Psoas muscle (tissue), 7 donors: ENCODE measurements at regions not wholly inside any gene's neighbourhood (a gene's known extent, or its start where the extent isn't known, plus 50 kb on each side); places are given as distances from the start of the nearest gene placed in this dataset.

ENCODE experiments used
- ATAC-seq, 4 donors: fragments of 200-7000 bp; cut with Tn5 transposase; one replicate each; pipeline ENCODE4 v1.9.1; 2020; ENCODE audit warnings: moderate library complexity in 3 of 4, mild to moderate bottlenecking in 2 of 4
- DNase-seq, 2 donors: peaks; one replicate each; pipeline ENCODE4 v3.0.0-alpha.2; 2020
- H3K27ac ChIP-seq: fragments of 200-600 bp; one replicate; pipeline ENCODE4 v1.8.0; 2022
- H3K27me3 ChIP-seq, 3 donors: fragments of 200-600 bp in 1 of 3; one replicate each; pipeline versions ENCODE4 v1.6.1 to v1.8.0; 2013 to 2022; ENCODE audit warnings: low read length in 2 of 3, mild to moderate bottlenecking in 2 of 3, moderate library complexity in 1 of 3; ENCODE audit not compliant: insufficient read depth in 3 of 3
- H3K36me3 ChIP-seq, 2 donors: fragments of 200-600 bp in 1 of 2; one replicate each; pipeline versions ENCODE4 v1.6.1 to v1.8.0; 2013 to 2022; ENCODE audit warnings: low read depth in 1 of 2, mild to moderate bottlenecking in 1 of 2, moderate library complexity in 1 of 2; ENCODE audit not compliant: insufficient read depth in 1 of 2
- H3K4me1 ChIP-seq: fragments of 200-600 bp; one replicate; pipeline ENCODE4 v1.8.0; 2022
- H3K4me3 ChIP-seq: fragments of 200-600 bp; one replicate; pipeline ENCODE4 v1.8.0; 2022; ENCODE audit warnings: mild to moderate bottlenecking
- H3K9me3 ChIP-seq: fragments of 200-600 bp; one replicate; pipeline ENCODE4 v1.8.0; 2022
- WGBS, 3 donors: extraction: QIAGEN DNeasy Blood & Tissue Kit; methylation state at CpG; one replicate each; pipeline versions ENCODE4 v1.1.6 to v1.1.7; 2013; 5-methylcytosine and 5-hydroxymethylcytosine counted together
- intact Hi-C, 2 donors: fragments of 100-400 bp; cut with DNase I; formaldehyde crosslinking; loops; one replicate each; pipeline versions ENCODE4 v1.11.0 to v1.14.2; 2022
- TF ChIP-seq, protein P1 (sequence below): fragments of 200-600 bp; IDR thresholded peaks from one replicate; pipeline ENCODE4 v1.8.0; 2022; ENCODE audit warnings: antibody characterized with exemption
- donor health status: healthy with polysubstance abuse.
- donor health status: DM: no; HTN: no; CAD: no; lungs with moderate emphysema.
- donor health status: Bipolar disorder and iron deficiency.
- donor health status: healthy.
- donor health status: DM: yes; HTN: yes; CAD: no.
- donor health status: DM: no; HTN: no; CAD: no.
- donor health status: DM: yes; HTN: yes; CAD: no.

DNA sequence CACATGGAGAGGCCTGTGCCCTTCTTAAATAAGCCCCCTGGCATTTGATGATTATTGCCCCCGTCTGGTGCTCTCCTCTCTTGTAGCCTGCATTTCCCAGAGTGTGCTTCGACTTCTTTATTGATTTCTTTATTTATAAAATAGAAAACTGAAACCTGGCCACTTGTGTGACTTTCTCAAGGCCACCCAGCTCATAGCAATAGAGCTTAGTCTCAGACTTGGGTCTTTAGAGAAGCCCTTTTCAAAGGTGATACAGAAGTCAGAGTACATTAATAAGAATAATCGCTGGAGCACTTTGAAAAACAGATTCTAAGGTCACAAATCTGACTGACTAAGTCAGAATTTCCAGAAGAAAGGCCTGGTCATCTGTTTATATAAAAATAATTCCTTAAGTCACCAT is 86.6 kb downstream of the NOC3L start:
- intact Hi-C loops, result no loop called here
- Histone ChIP-seq H3K4me3 (no peak overlapping the region), H3K4me1 (peaks cover 27% of the 10 kb centered on the region), H3K36me3 (no peaks in the 10 kb centered on the region), H3K27ac (no peak overlapping the region), H3K27me3 (no peaks in the 10 kb centered on the region), H3K9me3 (no peaks in the 10 kb centered on the region)
- WGBS, 3 donors, result 83 to 92% (median 88%) methylated on average over 3 of the region's 3 CpGs
- DNase-seq, result no peak
- TF ChIP-seq, protein P1, sequence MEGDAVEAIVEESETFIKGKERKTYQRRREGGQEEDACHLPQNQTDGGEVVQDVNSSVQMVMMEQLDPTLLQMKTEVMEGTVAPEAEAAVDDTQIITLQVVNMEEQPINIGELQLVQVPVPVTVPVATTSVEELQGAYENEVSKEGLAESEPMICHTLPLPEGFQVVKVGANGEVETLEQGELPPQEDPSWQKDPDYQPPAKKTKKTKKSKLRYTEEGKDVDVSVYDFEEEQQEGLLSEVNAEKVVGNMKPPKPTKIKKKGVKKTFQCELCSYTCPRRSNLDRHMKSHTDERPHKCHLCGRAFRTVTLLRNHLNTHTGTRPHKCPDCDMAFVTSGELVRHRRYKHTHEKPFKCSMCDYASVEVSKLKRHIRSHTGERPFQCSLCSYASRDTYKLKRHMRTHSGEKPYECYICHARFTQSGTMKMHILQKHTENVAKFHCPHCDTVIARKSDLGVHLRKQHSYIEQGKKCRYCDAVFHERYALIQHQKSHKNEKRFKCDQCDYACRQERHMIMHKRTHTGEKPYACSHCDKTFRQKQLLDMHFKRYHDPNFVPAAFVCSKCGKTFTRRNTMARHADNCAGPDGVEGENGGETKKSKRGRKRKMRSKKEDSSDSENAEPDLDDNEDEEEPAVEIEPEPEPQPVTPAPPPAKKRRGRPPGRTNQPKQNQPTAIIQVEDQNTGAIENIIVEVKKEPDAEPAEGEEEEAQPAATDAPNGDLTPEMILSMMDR, result no peak
- no peak for ATAC-seq

DNA sequence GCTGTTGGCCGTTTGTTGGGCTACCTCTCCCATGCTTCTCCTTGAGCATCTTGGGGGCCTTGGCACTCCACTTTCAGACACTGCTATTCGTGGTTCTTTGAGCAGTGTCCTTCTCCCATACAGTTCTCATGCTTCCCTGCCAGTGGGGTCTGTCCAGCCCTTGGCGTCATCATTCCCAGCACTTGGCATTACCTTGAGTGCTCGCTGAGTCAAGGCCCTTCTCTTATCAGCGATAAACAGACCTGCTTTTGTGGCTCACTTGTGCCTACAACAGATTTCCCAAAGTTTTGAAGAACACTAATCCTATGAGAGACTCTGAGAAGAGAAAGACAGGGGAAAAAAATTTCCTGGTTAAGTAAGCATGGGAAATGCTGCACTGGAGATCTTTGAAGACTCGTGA is 85.3 kb downstream of the NOC3L start:
- Histone ChIP-seq H3K27ac (no peak overlapping the region), H3K27me3 (no peaks in the 10 kb centered on the region), H3K9me3 (no peaks in the 10 kb centered on the region), H3K4me3 (no peak overlapping the region), H3K4me1 (peaks cover 27% of the 10 kb centered on the region), H3K36me3 (no peaks in the 10 kb centered on the region)
- intact Hi-C loops, result no loop called here
- TF ChIP-seq, protein P1, result no peak
- WGBS, 3 donors, result 89 to 92% (median 91%) methylated on average over 6 of the region's 6 CpGs
- DNase-seq (no peak), ATAC-seq (no peak)

DNA sequence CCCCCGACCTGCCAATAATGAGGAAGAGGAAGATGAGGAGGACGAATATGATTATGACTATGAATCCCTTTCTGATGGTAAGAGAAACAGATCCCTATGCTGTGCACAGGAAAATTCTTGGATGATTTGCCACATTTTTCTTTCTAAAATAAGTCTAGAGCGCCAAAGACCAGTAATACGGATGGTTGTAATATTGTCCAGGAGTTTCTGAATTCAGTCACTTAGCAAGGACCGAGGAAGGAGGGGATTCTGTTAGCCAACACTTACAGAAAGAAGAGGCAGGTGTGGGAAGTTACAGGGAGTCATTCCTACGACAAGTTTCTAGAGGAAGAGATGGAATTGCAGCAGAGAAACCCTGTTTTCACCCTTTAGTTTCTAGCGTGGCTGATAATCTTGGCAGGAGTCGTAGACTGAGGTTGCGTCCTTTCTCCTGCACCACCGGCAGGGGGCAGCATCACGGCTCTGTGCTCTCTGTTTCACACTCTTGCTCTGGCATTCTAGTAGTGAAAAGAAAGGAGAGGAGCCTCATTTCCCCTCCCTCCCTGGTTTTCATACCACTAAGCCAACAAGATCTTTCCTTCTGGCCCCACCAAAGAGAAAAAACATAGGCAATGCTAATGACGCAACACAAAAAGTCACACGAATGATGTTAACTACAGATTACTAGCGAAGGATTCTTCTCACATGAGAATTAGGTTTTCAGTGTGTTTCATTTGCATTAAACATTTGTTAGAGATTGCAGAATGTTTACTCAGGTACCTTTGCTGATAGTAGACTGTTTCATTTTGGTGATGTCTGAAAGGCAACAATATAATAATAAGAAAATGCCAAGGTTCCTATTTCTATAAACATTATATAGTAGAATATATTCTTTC is 82.7 kb downstream of the NOC3L start:
- no peak overlapping the region for H3K4me3 ChIP-seq
- no peak overlapping the region for H3K27ac ChIP-seq
- no peaks in the 10 kb centered on the region for H3K27me3 ChIP-seq
- peak; percentile 44 to 70 for DNase-seq
- H3K9me3 ChIP-seq, result no peaks in the 10 kb centered on the region
- ATAC-seq, result peak; percentile 68 to 94 (median 75)
- H3K36me3 ChIP-seq, result peaks cover 0 to 12% of the 10 kb centered on the region in 2 donors
- peaks cover 8% of the 10 kb centered on the region for H3K4me1 ChIP-seq
- intact Hi-C loops, result loop anchor here in 1 of 2 donors (5.0 kb wide), 2 partner anchors 37 to 162 kb away; no protein-coding TSS in a partner anchor
- TF ChIP-seq, protein P1, result peak; percentile 84
- WGBS, 3 donors, result 53 to 56% (median 55%) methylated on average over 14 of the region's 14 CpGs

DNA sequence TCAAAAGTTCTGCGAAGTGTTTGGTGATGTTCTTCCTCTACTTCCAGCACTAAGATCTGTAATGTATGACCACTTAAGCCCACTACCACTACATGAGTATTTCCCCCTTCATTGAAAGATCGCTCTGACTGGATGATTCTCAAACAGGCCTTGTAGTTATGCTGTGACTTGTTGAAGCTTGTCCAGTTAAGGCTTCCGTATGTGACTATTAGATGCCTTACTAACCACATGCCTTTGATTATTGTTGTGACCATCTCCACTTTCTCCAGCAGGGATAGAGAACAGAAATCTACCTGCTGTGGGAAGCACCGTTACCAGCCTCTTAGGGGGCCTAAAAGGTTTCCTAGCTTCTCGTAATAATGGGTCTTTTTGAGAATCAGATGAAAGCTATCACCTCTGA is 81.1 kb downstream of the NOC3L start:
- Histone ChIP-seq H3K36me3 (peaks cover 0 to 12% of the 10 kb centered on the region in 2 donors), H3K27ac (no peak overlapping the region), H3K27me3 (no peaks in the 10 kb centered on the region), H3K4me1 (no peaks in the 10 kb centered on the region), H3K4me3 (no peak overlapping the region), H3K9me3 (no peaks in the 10 kb centered on the region)
- 92 to 96% (median 96%) methylated on average over 5 of the region's 5 CpGs for WGBS, 3 donors
- DNase-seq (no peak), ATAC-seq (no peak)
- TF ChIP-seq, protein P1, result no peak
- intact Hi-C loops, result loop anchor here in 1 of 2 donors (5.0 kb wide), 2 partner anchors 36 to 161 kb away; no protein-coding TSS in a partner anchor
